GM18511 (cell line): ENCODE measurements at regions not wholly inside any gene's neighbourhood (a gene's known extent, or its start where the extent isn't known, plus 50 kb on each side); places are given as distances from the start of the nearest gene placed in this dataset.
"Not testable (repeated sequence)": the region's sequence is repeated elsewhere in the genome, so short reads cannot be mapped to it uniquely, and the experiment has no call there.

ENCODE experiments used
- ATAC-seq: cut with Tn5 transposase; IDR thresholded peaks from one replicate; pipeline ENCODE4 v1.9.1; 2021; ENCODE audit warnings: mild to moderate bottlenecking, moderate library complexity; ENCODE audit not compliant: unreplicated experiment

DNA sequence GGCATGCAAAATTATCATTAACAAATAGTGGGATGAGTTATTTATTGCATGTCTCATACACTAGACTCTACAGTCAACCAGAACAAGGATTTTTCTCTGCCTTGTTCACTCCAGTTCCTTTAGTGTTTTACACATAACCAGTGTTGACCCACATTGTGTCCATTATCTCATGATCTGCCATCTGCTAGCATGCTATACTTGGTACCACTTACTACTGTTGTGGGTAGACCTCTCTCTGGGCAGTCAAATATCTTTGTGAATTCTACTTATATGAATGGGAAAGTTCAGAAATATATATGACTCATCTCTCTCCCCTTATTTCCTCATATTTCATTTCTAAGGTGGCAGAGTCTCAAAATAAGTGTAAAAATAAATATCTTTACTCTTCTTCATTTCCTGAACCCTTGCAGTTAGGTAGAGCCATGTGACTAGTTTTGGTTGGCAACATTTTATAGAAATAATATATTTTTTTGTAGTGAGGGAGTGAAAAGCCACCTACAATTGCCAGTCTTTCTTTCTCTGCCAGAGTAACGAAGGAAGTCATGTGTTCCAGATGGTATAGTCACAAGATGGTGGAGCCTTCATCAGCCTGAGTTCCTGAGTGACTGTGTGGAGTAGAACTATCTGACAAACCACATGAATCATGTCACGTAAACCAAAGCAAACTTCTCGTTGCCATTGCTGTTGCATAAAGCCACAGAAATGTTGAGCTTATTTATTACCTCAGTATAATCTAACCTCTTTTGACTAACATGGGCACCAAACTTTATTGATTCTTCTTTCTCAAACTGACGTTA is 704.0 kb downstream of the RNF144A start:
- no peak for ATAC-seq

DNA sequence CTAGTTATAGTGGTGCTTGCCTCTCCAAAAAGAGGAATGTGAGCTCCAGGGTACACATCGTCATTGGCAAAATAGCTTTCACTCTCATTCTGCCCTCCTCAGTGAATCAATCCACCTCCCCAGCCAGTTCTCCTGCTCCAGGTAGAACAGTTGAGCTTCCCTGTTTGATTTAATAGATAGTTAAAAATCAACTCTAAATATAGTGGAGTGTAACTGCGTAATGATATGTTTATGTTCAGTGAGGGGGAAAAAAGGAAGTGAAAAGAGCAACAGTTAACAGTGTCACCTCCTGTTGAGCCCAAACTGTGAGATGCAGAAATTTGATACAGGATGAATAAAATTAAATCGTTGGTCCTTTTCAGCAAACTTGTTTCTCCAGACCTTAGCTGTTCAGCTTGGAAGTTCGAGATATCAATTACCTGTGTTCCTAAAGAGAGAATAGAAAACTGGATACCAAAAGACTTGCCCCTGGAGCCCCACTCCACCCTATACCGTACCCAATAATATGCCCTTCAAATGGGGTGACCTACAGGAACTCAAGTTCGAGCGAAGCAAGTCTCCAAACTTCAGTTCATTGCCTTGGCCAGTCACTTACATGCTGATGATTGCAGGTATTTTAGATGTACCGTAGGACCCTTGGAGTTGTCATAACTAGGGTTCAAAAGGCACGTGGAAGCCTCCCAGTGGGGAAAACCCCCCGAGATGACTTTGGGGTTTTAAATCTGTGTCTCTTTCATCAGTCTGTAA is 708.4 kb downstream of the RNF144A start:
- peak; percentile 92 for ATAC-seq

DNA sequence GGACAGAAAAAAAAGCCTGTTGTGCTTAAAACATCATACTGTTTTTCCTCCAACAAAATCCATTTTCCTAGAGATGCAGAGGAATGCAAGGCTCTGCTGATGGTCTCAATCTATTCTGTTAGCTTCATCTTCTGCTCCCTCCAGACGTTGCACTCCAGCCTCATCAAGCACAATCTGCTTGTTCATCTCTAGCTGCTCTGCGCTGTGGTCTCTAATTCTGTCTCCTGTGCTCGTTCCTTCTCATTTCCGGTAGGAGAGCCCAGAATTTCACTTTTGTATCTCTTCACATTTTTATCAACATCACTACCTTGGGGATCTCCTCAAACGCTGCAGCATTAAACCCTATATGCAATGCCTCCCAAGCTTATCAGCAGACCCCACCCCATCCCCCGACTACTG is 708.9 kb downstream of the RNF144A start:
- ATAC-seq = no peak

DNA sequence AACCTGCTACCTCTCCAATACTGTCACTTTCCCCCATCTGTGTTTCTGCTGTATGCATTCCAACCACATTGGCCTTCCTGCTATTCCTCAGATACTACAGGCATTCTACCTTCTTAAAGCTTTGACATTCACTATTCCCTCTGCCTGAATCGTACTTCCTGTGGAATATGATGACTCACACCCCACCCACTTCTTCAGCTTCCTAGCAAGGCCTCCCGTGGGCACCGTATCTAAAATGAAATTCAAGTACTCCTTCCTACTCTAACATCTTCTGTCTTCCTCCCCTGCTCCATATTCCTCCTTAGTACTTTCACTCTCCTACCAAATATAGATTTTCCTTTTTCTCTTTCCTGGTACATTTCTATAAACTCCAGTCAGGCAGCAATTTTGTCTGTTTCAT is 710.4 kb downstream of the RNF144A start:
- no peak for ATAC-seq

DNA sequence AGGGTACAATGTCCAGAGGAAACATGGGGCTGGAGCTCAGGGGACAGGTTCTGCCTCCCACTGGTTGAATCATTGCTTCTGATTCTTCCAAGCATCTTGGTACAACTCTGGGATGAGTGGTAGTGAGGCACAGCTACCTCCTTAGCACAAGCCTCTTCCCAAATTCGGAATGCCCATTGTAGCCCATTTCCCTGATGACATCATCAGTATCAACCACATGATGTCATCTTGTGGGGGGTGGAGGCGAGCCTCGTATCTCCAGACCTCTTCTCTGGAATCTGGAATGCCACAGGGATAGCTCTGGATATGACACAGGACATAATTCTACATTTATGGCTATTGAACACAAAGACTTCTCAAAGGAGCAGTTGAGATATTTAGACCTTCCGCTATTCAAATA is 715.2 kb downstream of the RNF144A start:
- no peak for ATAC-seq

DNA sequence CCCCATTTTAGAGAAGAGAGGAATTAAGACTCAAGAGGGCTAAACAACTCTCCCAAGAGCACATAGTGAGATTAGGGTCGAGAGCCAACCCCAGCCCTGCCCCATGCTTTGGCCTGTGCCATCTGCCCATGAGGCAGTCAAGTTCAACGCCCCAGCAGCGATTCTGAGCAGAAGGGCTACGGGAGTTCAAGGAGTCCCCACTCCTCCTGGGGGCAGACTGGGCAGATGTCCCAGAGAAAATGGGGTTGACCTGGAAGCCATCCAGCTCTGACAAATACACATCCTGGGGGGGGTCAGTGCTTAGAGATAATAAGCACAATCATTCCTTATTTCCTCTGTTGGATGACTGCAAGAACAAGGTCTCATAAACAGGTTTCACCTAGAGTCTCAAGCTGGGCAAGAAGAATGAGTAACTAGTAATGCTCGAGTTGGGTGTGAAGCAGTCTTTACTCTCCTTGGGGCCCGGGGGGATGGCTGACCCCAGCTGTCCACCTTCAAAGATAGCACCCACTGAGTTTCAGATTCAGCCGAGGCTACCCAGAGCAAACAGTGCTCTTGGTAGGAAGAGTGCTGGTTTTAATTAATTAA is 716.4 kb downstream of the RNF144A start:
- no peak for ATAC-seq

DNA sequence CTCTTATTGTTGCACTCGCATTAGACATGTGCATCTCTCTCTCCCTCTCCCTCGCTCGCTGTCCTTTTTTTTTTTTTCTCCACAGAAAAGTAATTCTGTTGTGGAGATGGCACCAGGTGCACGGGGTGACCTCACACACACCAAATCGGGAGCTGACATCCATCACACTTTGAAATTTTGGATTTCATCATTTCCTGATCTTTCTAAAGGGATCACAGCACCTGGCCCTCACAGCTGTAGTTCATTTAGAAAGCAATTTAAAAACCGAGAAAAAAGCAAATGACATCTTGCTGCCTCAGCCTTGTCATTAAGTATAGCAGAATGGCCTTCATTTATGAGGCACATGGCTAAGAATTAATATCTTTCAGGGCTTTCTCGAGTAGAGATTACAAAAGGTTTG is 717.2 kb downstream of the RNF144A start:
- no peak for ATAC-seq

DNA sequence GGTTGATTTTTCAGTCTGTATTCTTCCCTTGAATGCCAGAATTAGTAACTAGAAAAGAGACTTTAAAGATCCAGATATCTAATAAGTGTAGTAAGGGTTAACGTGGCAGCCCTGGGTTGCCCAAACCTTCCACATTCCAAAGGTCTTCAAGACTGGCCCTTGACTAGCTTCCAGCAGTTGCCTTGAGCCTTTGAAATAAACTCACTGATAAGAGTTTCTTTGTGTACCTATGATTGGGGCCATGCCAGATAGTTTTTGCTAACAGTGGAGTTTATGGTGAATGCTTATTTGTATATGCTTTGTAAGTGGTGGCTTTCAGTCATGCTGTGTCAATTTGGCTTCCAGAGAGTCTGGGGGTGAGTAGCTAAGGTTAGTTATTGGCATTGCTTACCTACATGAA is 722.3 kb downstream of the RNF144A start:
- no peak for ATAC-seq

DNA sequence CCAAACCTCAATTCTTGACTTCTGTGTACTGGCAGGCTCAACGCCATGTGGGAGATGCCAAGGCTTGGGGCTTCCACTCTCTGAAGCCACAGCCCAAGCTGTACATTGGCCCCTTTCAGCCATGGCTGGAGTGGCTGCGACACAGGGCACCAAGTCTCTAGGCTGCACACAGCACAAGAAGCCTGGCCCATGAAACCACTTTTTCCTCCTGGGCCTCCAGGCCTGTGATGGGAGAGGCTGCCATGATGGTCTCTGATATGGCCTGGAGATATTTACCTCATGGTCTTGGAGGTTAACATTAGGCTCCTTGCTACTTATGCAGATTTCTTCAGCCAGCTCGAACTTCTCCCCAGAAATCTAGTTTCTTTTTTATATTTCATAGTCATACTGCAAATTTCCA is 724.1 kb downstream of the RNF144A start:
- ATAC-seq = not testable (repeated sequence)

DNA sequence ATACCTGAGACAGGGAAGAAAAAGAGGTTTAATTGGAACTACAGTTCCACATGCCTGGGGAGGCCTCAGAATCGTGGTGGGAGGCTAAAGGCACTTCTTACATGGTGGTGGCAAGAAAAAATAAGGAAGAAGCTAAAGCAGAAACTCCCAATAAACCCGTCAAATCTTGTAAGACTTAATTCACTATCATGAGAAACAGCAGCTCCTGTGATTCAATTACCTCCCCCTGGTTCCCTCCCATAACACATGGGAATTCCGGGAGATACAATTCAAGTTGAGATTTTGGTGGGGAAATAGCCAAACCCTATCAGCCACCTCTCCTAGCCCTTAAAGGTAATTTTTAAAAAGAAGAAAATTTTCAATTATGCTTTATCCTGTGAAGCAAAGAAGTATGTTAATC is 728.8 kb downstream of the RNF144A start:
- no peak for ATAC-seq

DNA sequence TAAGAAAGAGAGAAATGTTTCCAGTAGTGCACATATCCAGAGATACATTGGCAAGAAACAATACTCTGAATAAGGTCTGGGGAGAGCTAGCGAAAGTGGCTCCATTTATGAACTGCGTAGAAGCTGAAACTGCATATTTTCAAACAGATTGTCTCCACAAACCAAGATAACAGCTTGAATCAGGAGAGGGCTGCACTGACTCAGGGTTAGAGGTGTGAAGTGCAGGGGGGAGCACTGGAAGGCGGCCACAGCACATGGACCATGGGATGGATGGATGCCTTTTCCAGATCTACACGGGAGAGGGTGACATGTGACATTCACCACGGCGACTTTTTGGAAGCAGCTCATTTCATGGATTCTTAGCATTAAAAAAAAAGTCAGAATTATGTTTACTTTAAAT is 729.4 kb downstream of the RNF144A start:
- ATAC-seq = no peak

DNA sequence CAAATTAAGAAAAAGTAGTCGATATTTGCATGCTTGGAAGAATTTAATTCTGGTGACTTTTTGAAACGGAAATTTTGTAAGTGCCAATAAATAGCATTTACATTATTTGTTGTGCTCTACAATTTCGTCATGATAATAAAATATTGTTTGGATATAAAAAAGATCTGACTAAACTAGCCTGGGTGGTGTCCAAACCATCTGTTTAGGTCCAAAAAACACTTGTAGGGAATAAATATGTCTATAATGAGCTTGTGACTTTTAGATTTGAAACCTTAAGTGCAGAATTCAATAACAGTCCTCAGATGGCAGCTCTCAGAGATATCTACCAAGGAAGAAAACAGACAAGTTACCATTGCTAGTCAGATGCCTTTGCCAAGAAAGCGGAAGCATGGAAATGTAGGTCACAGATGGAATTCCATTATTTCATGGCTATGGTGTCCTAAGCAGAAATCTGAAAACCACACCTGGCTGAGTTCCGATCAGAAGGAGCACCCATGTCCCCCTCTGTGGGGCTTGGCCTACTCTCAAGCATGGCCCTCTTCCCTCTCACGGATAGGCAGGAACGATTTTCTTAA is 731.1 kb downstream of the RNF144A start:
- no peak for ATAC-seq

DNA sequence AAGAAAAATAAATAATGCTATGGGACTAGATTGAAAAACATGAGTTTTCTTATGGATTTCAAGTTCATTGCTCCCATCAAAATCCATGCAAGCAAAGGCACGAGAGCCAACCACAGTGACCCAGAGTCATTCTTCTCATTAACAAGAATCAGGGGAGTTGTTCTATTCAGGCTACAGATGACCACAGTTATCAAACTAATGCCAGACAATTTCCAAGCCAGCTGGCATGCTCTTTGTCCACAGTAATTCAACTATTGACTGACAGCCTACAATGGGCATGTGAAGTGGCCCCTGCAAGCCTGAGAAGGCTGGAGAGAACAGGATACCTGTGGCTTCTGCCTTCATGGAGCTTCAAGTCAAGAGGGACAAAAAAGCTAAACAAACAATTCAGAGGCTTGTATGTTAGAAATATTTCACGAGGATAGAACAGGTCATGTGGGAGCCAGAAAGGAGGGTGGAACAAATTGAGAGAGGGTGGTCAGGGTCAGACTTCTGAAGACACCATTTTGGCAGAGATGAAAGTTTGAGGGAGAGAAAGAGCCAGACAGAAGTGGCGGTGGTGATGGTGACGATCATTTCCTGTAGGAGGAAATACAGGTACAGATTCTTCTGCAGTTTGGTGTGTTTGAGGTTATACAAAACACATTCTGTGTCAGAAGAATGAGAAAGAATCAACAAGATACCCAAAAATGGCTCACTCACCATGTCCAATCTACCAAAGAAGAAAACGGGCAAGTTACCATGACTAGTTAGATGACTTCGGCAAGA is 732.4 kb downstream of the RNF144A start:
- no peak for ATAC-seq

DNA sequence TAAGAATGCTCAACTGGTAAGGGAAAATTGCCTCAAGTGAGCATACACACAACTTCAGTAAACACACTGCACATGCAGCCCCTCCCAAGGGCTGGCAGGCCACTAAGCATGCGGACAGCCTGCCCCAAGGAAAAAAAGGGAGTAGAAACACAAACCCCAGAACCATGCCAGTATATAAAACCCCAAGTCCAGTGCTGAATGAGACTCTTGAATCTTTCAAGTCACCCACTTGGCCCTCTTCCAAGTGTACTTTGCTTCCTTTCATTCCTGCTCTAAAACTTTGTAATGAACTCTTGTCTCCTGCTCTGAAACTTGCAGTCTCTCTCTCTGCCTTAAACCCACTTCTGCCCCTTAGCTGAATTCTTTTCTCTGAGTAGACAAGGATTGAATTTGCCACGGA is 736.4 kb downstream of the RNF144A start:
- no peak for ATAC-seq

DNA sequence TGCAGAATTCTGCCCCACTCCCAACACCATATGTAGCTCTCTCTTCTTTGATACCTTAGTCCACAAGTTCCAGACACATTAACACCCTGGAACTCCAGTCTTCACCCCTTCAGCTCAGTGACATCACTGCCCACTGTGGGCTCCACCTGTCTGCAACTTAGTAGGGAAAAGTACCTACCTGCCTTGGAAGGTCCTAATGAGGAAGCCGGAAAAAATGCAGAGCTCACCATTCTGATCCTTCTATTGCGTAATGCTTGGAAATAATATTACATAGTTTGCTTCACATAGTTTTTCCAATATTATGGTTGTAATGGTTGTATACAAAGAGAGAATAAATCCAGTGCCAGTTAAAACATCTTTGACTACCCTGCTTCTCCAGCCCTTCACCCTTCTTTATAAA is 738.4 kb downstream of the RNF144A start:
- ATAC-seq = no peak

DNA sequence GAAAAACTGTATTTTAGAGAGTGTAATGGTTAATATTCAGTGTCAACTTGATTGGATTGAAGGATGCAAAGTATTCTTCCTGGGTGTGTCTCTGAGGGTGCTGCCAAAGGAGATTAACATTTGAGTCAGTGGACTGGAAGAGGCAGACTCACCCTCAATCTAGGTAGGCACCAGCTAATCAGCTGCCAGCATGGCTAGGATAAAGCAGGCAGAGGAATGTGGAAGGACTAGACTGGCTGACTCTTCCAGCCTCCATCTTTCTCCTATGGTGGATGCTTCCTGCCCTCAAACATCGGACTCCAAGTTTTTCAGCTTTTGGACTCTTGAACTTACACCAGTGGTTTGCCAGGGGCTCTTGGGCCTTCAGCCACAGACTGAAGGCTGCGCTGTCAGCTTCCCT is 740.3 kb downstream of the RNF144A start:
- not testable (repeated sequence) for ATAC-seq

DNA sequence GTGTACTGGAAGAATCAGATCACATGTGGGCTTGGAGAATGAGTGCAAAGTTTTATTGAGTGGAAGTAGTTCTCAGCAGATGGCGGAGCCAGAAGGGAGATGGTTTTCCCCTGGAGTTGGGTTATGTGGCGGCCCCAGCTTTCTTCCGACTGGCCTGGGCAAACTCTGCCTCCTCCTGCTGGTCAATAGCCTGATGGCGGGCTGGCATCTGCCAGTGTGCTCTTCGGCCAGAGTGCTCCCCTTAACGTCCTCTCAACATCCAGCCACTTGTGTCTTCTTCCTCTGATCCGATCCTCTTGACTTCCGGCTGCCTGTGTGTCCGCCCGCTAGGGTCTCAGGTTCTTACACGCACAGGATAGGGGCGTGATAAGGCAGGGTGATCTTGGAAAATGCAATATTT is 741.3 kb downstream of the RNF144A start:
- ATAC-seq = no peak

DNA sequence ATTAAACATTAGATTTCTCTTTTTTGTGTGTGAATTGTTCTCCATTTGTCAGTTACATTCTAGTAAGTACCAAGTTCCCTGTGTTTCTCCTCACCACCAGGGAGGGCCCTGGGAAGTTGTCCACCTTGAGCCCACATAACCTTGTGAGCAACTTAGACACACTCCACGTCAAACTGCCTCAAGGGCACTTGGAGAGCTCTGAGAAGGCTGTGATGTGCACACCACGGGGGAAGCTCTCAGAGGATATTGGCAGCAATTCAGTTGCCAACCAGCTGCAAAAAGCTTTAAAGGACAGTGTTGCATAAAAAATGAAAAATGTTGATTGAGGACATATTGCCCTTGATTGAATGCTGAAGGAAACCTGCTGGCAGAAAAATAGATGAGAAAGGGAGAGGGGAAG is 743.6 kb downstream of the RNF144A start:
- ATAC-seq = no peak

DNA sequence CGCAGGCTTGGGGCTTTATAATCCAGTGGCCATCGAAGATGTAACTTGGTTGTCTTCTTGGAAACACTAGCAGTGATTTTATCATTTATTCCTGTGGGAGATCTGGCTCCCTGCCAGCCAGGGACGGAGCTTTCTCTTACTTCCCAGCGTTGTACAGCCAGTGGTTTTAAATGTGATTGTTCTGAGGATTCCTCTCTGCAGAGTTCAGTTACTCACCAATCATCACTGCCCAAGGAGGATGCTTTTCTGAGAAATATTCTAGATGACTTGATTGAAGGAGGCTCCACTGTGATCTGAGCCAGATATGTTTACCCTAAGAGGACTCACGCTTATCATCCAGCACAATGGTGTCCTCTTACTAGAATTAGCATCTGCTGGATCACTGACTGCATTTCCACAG is 744.3 kb downstream of the RNF144A start:
- no peak for ATAC-seq

DNA sequence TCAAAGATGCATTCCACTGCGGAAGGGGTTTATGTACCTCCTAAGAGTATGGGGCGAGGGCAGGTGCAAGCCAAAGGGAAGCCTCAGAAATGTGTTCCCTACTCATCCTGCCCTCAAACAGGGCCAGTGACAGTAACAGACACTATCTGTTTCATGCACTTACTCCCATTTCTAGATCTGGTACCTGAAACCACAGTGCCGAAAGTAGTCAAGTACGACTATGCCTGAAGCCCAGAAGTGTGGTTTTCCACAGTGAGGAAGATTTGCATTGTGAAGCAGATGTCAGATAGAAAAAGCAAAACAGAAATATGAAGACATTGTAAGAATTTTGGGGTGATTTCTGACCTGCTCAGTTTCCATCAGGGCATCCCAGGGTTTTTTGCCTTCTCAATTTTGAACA is 748.7 kb downstream of the RNF144A start:
- no peak for ATAC-seq
